Liver (tissue), 3 donors: ENCODE measurements at regions not wholly inside any gene's neighbourhood (a gene's known extent, or its start where the extent isn't known, plus 50 kb on each side); places are given as distances from the start of the nearest gene placed in this dataset.

Experiments
- GABPA ChIP-seq, 2 donors: IDR thresholded peaks in 1 of 2; conservative IDR thresholded peaks in 1 of 2; 2 replicates each; pipeline ENCODE4 v1.6.1; 2016; ENCODE audit warnings: antibody characterized with exemption in 2 of 2, mild to moderate bottlenecking in 1 of 2, moderate library complexity in 1 of 2
- JUND ChIP-seq, 2 donors: IDR thresholded peaks; 2 replicates each; pipeline ENCODE4 v1.6.1; 2016; ENCODE audit warnings: antibody characterized with exemption in 2 of 2
- RAD21 ChIP-seq, 2 donors: IDR thresholded peaks; 2 replicates each; pipeline ENCODE4 v1.6.1; 2016; ENCODE audit warnings: antibody characterized with exemption in 2 of 2, mild to moderate bottlenecking in 2 of 2
- RXRA ChIP-seq, 2 donors: IDR thresholded peaks; 2 replicates each; pipeline ENCODE4 v1.6.1; 2017 to 2018; ENCODE audit warnings: antibody characterized with exemption in 2 of 2, mild to moderate bottlenecking in 1 of 2
- ZBTB33 ChIP-seq: IDR thresholded peaks from 2 replicates; pipeline ENCODE4 v1.6.1; 2016; ENCODE audit warnings: antibody characterized with exemption
- TF ChIP-seq, protein P1 (sequence below): fragments of 150-350 bp; IDR thresholded peaks from 2 replicates; pipeline ENCODE4 v1.5.1; 2017; ENCODE audit warnings: improper control_type of control experiment, low read depth, low read length; ENCODE audit not compliant: missing input control
- TF ChIP-seq, protein P2 (sequence below): IDR thresholded peaks from 2 replicates; pipeline ENCODE4 v1.6.1; 2016; ENCODE audit warnings: antibody characterized with exemption
- TF ChIP-seq, protein P3 (sequence below): IDR thresholded peaks from 2 replicates; pipeline ENCODE4 v1.6.1; 2016; ENCODE audit warnings: antibody characterized with exemption, mild to moderate bottlenecking
- donor health status: healthy.
- donor health status: healthy.

GRCh38 chr15:38650936-38651327 is 86.3 kb upstream of the RASGRP1 start:
- TF ChIP-seq JUND (IDR thresholded peaks at IDR 0.05) (no peak), RXRA (IDR thresholded peaks at IDR 0.05) (no peak), ZBTB33 (no peak), RAD21 (IDR thresholded peaks at IDR 0.05) (no peak), GABPA (IDR thresholded peaks at IDR 0.05 in 1 of 2, conservative IDR thresholded peaks at IDR 0.05 in 1 of 2) (no peak)
- TF ChIP-seq, protein P1, sequence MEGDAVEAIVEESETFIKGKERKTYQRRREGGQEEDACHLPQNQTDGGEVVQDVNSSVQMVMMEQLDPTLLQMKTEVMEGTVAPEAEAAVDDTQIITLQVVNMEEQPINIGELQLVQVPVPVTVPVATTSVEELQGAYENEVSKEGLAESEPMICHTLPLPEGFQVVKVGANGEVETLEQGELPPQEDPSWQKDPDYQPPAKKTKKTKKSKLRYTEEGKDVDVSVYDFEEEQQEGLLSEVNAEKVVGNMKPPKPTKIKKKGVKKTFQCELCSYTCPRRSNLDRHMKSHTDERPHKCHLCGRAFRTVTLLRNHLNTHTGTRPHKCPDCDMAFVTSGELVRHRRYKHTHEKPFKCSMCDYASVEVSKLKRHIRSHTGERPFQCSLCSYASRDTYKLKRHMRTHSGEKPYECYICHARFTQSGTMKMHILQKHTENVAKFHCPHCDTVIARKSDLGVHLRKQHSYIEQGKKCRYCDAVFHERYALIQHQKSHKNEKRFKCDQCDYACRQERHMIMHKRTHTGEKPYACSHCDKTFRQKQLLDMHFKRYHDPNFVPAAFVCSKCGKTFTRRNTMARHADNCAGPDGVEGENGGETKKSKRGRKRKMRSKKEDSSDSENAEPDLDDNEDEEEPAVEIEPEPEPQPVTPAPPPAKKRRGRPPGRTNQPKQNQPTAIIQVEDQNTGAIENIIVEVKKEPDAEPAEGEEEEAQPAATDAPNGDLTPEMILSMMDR, result no peak
- TF ChIP-seq, protein P2, sequence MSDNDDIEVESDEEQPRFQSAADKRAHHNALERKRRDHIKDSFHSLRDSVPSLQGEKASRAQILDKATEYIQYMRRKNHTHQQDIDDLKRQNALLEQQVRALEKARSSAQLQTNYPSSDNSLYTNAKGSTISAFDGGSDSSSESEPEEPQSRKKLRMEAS, result no peak
- TF ChIP-seq, protein P3, sequence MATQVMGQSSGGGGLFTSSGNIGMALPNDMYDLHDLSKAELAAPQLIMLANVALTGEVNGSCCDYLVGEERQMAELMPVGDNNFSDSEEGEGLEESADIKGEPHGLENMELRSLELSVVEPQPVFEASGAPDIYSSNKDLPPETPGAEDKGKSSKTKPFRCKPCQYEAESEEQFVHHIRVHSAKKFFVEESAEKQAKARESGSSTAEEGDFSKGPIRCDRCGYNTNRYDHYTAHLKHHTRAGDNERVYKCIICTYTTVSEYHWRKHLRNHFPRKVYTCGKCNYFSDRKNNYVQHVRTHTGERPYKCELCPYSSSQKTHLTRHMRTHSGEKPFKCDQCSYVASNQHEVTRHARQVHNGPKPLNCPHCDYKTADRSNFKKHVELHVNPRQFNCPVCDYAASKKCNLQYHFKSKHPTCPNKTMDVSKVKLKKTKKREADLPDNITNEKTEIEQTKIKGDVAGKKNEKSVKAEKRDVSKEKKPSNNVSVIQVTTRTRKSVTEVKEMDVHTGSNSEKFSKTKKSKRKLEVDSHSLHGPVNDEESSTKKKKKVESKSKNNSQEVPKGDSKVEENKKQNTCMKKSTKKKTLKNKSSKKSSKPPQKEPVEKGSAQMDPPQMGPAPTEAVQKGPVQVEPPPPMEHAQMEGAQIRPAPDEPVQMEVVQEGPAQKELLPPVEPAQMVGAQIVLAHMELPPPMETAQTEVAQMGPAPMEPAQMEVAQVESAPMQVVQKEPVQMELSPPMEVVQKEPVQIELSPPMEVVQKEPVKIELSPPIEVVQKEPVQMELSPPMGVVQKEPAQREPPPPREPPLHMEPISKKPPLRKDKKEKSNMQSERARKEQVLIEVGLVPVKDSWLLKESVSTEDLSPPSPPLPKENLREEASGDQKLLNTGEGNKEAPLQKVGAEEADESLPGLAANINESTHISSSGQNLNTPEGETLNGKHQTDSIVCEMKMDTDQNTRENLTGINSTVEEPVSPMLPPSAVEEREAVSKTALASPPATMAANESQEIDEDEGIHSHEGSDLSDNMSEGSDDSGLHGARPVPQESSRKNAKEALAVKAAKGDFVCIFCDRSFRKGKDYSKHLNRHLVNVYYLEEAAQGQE, result no peak
